HEK293T (cell line): ENCODE measurements at regions not wholly inside any gene's neighbourhood (a gene's known extent, or its start where the extent isn't known, plus 50 kb on each side); places are given as distances from the start of the nearest gene placed in this dataset.

Source experiments
- CTCF ChIA-PET: fragments of 350-600 bp; formaldehyde crosslinking; extraction: SDS; loops from one replicate; lab custom pipeline; 2021; ENCODE audit warnings: antibody characterized with exemption, inconsistent platforms; lab: Yijun Ruan, JAX
- POLR2A ChIA-PET: fragments of 350-600 bp; formaldehyde crosslinking; extraction: SDS; loops from one replicate; lab custom pipeline; 2020; ENCODE audit warnings: antibody characterized with exemption, inconsistent platforms; lab: Yijun Ruan, JAX
- DNase-seq: peaks from one replicate; pipeline ENCODE4 v3.0.0; 2012; ENCODE audit warnings: mixed read lengths; ENCODE audit errors: extremely low spot score
- ARNT ChIP-seq: fragments of 450-650 bp; IDR thresholded peaks from 2 replicates; pipeline ENCODE4 v1.6.1; 2017; ENCODE audit warnings: mild to moderate bottlenecking
- BHLHE40 ChIP-seq: fragments of 450-650 bp; IDR thresholded peaks from 2 replicates; pipeline ENCODE4 v1.6.1; 2016; ENCODE audit warnings: mild to moderate bottlenecking, moderate library complexity, borderline replicate concordance
- CTBP1 ChIP-seq: fragments of 450-650 bp; IDR thresholded peaks from 2 replicates; pipeline ENCODE4 v1.6.1; 2016; ENCODE audit warnings: borderline replicate concordance
- ELF4 ChIP-seq: fragments of 450-650 bp; IDR thresholded peaks from 2 replicates; pipeline ENCODE4 v1.6.1; 2017; ENCODE audit warnings: antibody characterized with exemption
- FOXA1 ChIP-seq: fragments of 450-650 bp; IDR thresholded peaks from 2 replicates; pipeline ENCODE4 v1.6.1; 2016; ENCODE audit warnings: mild to moderate bottlenecking
- FOXK2 ChIP-seq: fragments of 450-650 bp; IDR thresholded peaks from 2 replicates; pipeline ENCODE4 v1.6.1; 2016; ENCODE audit warnings: mild to moderate bottlenecking
- FOXM1 ChIP-seq: fragments of 450-650 bp; IDR thresholded peaks from 2 replicates; pipeline ENCODE4 v1.6.1; 2017; ENCODE audit warnings: mild to moderate bottlenecking, borderline replicate concordance
- HDGF ChIP-seq: fragments of 450-650 bp; IDR thresholded peaks from 2 replicates; pipeline ENCODE4 v1.6.1; 2017; ENCODE audit warnings: antibody characterized with exemption, borderline replicate concordance
- L3MBTL2 ChIP-seq: fragments of 450-650 bp; conservative IDR thresholded peaks from 2 replicates; pipeline ENCODE4 v1.6.1; 2016; ENCODE audit warnings: mild to moderate bottlenecking
- LEF1 ChIP-seq: fragments of 450-650 bp; IDR thresholded peaks from 2 replicates; pipeline ENCODE4 v1.6.1; 2017; ENCODE audit warnings: mild to moderate bottlenecking, borderline replicate concordance
- NFRKB ChIP-seq: fragments of 450-650 bp; IDR thresholded peaks from 2 replicates; pipeline ENCODE4 v1.6.1; 2016; ENCODE audit warnings: mild to moderate bottlenecking, moderate library complexity
- SP1 ChIP-seq: fragments of 450-650 bp; IDR thresholded peaks from 2 replicates; pipeline ENCODE4 v1.6.1; 2017
- SUZ12 ChIP-seq: fragments of 450-650 bp; IDR thresholded peaks from 2 replicates; pipeline ENCODE4 v1.6.1; 2016; ENCODE audit warnings: mild to moderate bottlenecking
- TARDBP ChIP-seq: fragments of 450-650 bp; IDR thresholded peaks from 2 replicates; pipeline ENCODE4 v1.6.1; 2016
- ZNF384 ChIP-seq: fragments of 450-650 bp; IDR thresholded peaks from 2 replicates; pipeline ENCODE4 v1.6.1; 2016
- TF ChIP-seq, protein P1 (sequence below): fragments of 450-650 bp; IDR thresholded peaks from 2 replicates; pipeline ENCODE4 v1.6.1; 2016

DNA sequence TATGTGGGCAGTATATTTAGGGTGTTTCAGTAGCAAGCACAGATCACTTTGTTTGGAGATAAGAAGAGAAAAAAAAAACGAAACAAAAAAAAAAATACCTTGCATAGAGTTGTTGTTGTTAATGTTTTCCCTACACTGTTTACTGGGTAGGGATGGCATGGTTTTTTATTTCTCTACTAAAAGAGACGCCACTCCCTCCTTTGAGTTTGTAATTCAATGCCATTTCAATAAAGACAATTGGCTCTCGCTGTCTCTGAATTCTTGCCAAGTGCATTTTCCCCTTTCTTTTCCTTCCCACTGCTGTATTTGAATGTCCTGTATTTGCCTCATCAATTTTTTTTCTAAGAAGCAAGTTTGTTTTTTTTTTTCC, 213.9 kb upstream of the UBASH3B start:
- TF ChIP-seq TARDBP = no peak
- TF ChIP-seq HDGF = no peak
- no peak for TF ChIP-seq FOXM1
- no peak for TF ChIP-seq CTBP1
- DNase-seq = no peak
- POLR2A ChIA-PET = no interaction called here
- CTCF ChIA-PET = interaction anchor here (0.5 kb wide), 1 partner anchor 222 kb away, joined by 3 read pairs; no protein-coding TSS in a partner anchor

DNA sequence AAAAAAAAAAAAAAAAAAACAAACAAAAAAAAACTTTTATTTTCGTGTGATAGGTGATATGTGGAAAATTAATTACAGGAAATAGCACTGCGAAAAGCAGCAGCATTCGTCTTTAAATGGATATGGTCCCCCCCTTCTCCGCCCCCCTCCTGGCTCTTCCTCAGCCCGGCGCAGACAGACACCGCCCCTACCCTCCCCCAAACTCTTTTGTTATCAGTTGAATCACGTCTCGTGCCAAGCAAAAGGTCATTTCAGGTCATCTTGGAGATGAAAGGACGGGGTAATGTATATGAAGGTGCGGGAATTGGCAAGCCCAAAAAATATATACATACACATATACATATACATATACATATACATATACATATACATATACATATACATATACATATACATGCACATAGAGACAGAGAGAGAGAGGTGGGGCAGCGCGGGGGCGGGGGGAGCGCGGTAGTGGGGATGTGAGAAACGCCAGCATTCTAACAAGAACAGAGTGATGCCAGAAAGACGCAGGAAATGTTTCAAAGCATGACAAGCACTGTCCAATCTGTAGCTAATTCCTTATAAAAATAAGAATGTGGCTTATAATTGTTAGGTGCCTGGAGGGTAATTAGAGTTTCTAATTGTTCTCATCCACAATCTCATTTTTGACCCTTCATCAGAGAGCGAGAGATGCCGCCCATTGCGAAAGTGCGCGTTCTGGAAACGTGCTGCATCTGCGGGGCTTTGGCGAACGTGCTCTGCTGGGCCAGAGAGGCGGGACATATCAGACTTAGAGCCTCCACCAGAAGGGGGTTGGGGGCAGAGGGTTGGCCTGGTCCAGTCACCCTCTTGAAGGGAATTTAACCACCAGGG, 214.5 kb upstream of the UBASH3B start:
- POLR2A ChIA-PET = no interaction called here
- CTCF ChIA-PET = interaction anchor here (0.5 kb wide), 1 partner anchor 221 kb away, joined by 3 read pairs; no protein-coding TSS in a partner anchor

DNA sequence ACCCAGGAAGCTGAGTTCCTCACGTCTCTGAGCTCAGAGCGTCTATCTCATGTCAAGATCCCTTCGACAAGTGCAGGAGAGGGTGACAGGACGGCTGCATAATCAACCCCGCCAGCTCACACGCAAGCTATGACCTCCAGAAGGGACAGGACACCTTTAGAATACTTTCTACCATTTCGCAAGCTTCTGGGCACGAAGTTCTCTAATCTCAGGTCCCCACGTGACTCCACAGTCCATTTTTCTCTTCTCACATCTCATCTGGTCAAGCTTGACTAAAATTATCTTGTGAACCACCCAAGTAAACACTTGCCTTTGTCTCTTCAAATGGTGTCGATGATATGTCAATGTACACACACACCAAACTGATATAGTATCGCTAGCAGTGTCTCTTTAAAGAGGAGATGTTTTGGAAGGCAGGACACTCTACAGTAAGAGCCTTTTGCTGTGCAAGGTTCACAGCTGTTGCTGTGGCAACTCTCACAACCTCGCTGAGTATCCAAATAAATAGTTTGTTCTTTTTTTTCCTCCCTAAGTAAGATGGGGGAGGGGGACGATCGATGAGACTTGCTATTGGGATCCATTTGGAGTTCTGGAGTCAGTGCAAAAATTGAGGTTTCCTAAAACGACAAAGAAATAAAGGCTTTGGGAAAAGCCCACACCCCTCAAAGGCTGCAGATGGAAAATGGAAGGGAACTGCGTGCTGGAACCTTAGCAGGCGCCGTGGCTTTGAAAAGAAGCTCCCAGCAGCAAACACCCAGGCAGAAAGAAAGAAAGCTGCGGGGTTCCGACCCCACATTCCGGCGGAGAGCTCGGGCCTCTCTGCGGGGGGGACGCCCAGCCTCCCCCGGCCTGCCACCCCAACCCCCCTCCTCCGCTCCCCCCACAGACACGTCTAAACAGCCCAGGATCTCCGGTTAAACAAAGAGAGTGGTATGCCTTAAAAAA, 215.4 kb upstream of the UBASH3B start:
- CTCF ChIA-PET = interaction anchor here (0.6 kb wide), 1 partner anchor 66 kb away, joined by 3 read pairs; no protein-coding TSS in a partner anchor
- DNase-seq = no peak
- POLR2A ChIA-PET = no interaction called here
- TF ChIP-seq LEF1 (no peak), TARDBP (no peak), BHLHE40 (no peak), SUZ12 (no peak), SP1 (no peak), ZNF384 (no peak), FOXA1 (no peak), FOXK2 (no peak), L3MBTL2 (no peak)
- TF ChIP-seq, protein P1, sequence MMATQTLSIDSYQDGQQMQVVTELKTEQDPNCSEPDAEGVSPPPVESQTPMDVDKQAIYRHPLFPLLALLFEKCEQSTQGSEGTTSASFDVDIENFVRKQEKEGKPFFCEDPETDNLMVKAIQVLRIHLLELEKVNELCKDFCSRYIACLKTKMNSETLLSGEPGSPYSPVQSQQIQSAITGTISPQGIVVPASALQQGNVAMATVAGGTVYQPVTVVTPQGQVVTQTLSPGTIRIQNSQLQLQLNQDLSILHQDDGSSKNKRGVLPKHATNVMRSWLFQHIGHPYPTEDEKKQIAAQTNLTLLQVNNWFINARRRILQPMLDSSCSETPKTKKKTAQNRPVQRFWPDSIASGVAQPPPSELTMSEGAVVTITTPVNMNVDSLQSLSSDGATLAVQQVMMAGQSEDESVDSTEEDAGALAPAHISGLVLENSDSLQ = no peak

More for the DNA sequence above, 214.5 kb upstream of the UBASH3B start:
- TF ChIP-seq FOXK2 = no peak
- no peak for TF ChIP-seq HDGF
- TF ChIP-seq BHLHE40 = no peak
- no peak for TF ChIP-seq ZNF384
- TF ChIP-seq SP1 = no peak
- TF ChIP-seq L3MBTL2 = no peak
- TF ChIP-seq ELF4 = no peak
- TF ChIP-seq LEF1 = no peak
- no peak for TF ChIP-seq ARNT
- TF ChIP-seq TARDBP = no peak
- no peak for TF ChIP-seq FOXA1
- no peak for DNase-seq

DNA sequence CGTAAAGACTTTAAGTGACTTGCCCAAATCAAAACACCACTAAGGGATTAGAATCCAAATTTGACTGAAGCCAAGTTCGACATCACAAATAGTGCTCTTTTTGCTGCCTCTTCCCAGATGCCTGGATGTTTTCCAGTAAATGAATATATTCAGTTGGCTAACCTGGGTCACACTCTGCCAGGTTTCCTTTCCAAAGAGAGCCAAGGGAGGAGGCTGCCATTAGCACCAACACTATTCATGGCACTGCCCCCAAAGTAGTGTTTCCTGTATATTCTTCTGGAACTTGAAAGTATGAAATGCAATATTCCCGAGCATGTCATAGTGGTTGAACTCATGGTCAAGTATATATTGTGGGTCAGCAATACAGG, 219.3 kb upstream of the UBASH3B start:
- CTCF ChIA-PET = no interaction called here

DNA sequence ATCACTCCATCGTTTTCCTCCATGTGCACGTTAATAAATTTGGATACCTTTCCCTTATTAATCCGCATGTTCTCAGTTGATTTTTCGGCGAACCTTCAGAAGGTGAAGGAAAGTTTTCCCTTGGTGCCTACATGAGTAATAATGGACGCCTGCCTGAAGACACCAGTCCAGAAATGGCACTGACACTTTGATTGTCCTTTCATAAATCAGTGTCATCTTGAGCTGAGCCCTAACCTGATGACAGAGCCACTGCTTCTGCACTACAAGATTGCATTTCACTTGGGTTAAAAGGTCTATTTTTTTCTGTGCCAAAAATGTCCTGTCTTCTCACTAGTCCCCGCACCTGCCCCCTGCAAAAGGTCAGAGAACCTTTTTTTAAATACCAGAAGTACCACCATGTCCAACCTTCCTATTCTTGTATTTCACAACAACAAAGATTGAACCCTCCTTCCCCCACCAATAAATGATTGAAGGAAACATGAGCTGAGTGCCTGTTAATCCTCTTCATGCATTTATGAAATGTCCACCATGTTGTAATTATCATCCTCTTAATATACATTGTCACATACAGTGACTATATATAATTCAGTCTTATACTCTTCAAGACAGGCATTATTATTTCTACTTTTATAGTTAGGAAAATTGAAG, 219.9 kb upstream of the UBASH3B start:
- TF ChIP-seq L3MBTL2 (no peak), FOXK2 (no peak), BHLHE40 (no peak), CTBP1 (no peak)

More for the DNA sequence above, 219.3 kb upstream of the UBASH3B start:
- POLR2A ChIA-PET = no interaction called here
- TF ChIP-seq, protein P1 = no peak
- no peak for TF ChIP-seq ARNT
- no peak for TF ChIP-seq FOXA1
- TF ChIP-seq ZNF384 = no peak
- TF ChIP-seq SP1 = no peak
- TF ChIP-seq CTBP1 = no peak
- no peak for TF ChIP-seq L3MBTL2
- no peak for TF ChIP-seq TARDBP
- TF ChIP-seq HDGF = no peak
- no peak for TF ChIP-seq FOXM1
- TF ChIP-seq FOXK2 = no peak
- TF ChIP-seq BHLHE40 = no peak
- TF ChIP-seq NFRKB = no peak
- no peak for TF ChIP-seq ELF4
- DNase-seq = no peak

DNA sequence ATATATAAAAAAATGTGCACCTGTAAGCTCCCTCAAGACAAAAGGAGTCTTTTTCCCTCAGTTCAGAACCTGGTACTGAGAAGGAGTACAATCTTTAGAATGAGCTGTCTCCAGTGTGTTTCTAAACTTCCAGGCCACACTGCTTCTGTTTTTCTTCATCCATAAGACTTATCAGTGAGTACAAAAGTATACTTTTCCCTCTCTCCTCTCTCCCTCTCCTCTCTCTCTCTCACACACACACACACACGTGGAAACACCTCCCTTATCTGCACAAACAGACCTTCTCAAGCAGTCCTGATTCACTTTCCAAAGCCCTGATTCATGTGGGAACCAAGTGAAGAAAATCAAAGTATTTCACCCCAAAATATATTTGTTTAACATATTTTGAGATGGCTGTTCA, 220.7 kb upstream of the UBASH3B start:
- POLR2A ChIA-PET = no interaction called here
- no peak for DNase-seq
- TF ChIP-seq LEF1 (no peak), HDGF (no peak), SUZ12 (no peak), FOXA1 (no peak), TARDBP (no peak), ELF4 (no peak), SP1 (no peak), FOXK2 (no peak), CTBP1 (no peak), BHLHE40 (no peak), ARNT (no peak), ZNF384 (no peak), NFRKB (no peak)
- TF ChIP-seq, protein P1 = no peak
- CTCF ChIA-PET = no interaction called here

More for the DNA sequence above, 219.9 kb upstream of the UBASH3B start:
- DNase-seq = no peak
- CTCF ChIA-PET = no interaction called here
- POLR2A ChIA-PET = no interaction called here
